GM23338 (cell line): ENCODE measurements at regions not wholly inside any gene's neighbourhood (a gene's known extent, or its start where the extent isn't known, plus 50 kb on each side); places are given as distances from the start of the nearest gene placed in this dataset.

Experiments
- ATAC-seq: fragments of 200-7000 bp; cut with Tn5 transposase; 3 replicates; pipeline ENCODE4 v1.9.1; 2020
- DNase-seq: peaks from one replicate; pipeline ENCODE4 v3.0.0-alpha.2; 2015; ENCODE audit warnings: low spot score
- H2AFZ ChIP-seq: fragments of 200-600 bp; sonication (generic); 2 replicates; pipeline ENCODE4 v1.8.0; 2016; ENCODE audit warnings: antibody characterized with exemption, mild to moderate bottlenecking, moderate library complexity
- H3F3A ChIP-seq: fragments of 200-600 bp; sonication (generic); replicated peaks from 2 replicates; pipeline ENCODE4 v1.8.0; 2017; ENCODE audit warnings: antibody characterized with exemption, mixed run types, low read depth
- H3K27ac ChIP-seq: fragments of 200-600 bp; sonication (generic); 2 replicates; pipeline ENCODE4 v1.6.1; 2016; ENCODE audit warnings: low read depth
- H3K27me3 ChIP-seq: fragments of 200-600 bp; sonication (generic); 2 replicates; pipeline ENCODE4 v1.8.0; 2016; ENCODE audit warnings: mild to moderate bottlenecking, mixed run types, moderate library complexity; ENCODE audit not compliant: insufficient read depth
- H3K36me3 ChIP-seq: fragments of 200-600 bp; sonication (generic); 2 replicates; pipeline ENCODE4 v1.8.0; 2016; ENCODE audit warnings: mild to moderate bottlenecking; ENCODE audit not compliant: insufficient read depth
- H3K4me1 ChIP-seq: fragments of 200-600 bp; sonication (generic); 2 replicates; pipeline ENCODE4 v1.8.0; 2016; ENCODE audit warnings: mild to moderate bottlenecking, moderate library complexity; ENCODE audit not compliant: insufficient read depth
- H3K4me2 ChIP-seq: fragments of 200-600 bp; sonication (generic); 2 replicates; pipeline ENCODE4 v1.7.1; 2017; ENCODE audit warnings: mixed run types
- H3K4me3 ChIP-seq: fragments of 200-600 bp; sonication (generic); 2 replicates; pipeline ENCODE4 v1.6.1; 2016; ENCODE audit warnings: mixed run types
- H3K79me2 ChIP-seq: fragments of 200-600 bp; sonication (generic); replicated peaks from 2 replicates; pipeline ENCODE4 v1.8.0; 2017; ENCODE audit warnings: mild to moderate bottlenecking; ENCODE audit not compliant: insufficient read depth
- H3K9me2 ChIP-seq: fragments of 200-600 bp; sonication (generic); 2 replicates; pipeline ENCODE4 v1.8.0; 2017; ENCODE audit not compliant: insufficient read depth
- H4K20me1 ChIP-seq: fragments of 200-600 bp; sonication (generic); replicated peaks from 2 replicates; pipeline ENCODE4 v1.8.0; 2017; ENCODE audit warnings: mild to moderate bottlenecking; ENCODE audit not compliant: insufficient read depth
- H3K27ac Mint-ChIP-seq: 2 replicates; pipeline ENCODE4 v1.8.0; 2020; ENCODE audit warnings: inconsistent platforms, mild to moderate bottlenecking, moderate library complexity, mixed read lengths
- H3K27me3 Mint-ChIP-seq: 3 replicates; pipeline ENCODE4 v1.8.0; 2022; ENCODE audit warnings: low read depth, mild to moderate bottlenecking, moderate library complexity, mixed read lengths, inconsistent platforms; ENCODE audit not compliant: insufficient read depth, poor library complexity
- H3K36me3 Mint-ChIP-seq: 3 replicates; pipeline ENCODE4 v1.8.0; 2021; ENCODE audit warnings: low read depth, mild to moderate bottlenecking, inconsistent platforms, moderate library complexity, mixed read lengths
- H3K4me1 Mint-ChIP-seq: 3 replicates; pipeline ENCODE4 v1.8.0; 2020; ENCODE audit warnings: mild to moderate bottlenecking, inconsistent platforms, mixed read lengths
- H3K4me3 Mint-ChIP-seq: 3 replicates; pipeline ENCODE4 v1.8.0; 2021; ENCODE audit warnings: moderate library complexity, mild to moderate bottlenecking, inconsistent platforms, mixed read lengths
- H3K9me3 Mint-ChIP-seq: 3 replicates; pipeline ENCODE4 v1.8.0; 2020; ENCODE audit warnings: moderate library complexity, mild to moderate bottlenecking, inconsistent platforms, mixed read lengths
- EZH2 ChIP-seq: fragments of 200-600 bp; sonication (generic); IDR thresholded peaks from one replicate; pipeline ENCODE4 v1.8.0; 2017; ENCODE audit warnings: antibody characterized with exemption, mild to moderate bottlenecking, low read depth; ENCODE audit not compliant: unreplicated experiment
- EZH2phosphoT487 ChIP-seq: fragments of 200-600 bp; sonication (generic); IDR thresholded peaks from one replicate; pipeline ENCODE4 v1.8.1; 2018; ENCODE audit warnings: antibody characterized with exemption; ENCODE audit not compliant: unreplicated experiment
- NANOG ChIP-seq: IDR thresholded peaks from 2 replicates; pipeline ENCODE4 v1.6.1; 2016; ENCODE audit warnings: antibody characterized with exemption, borderline replicate concordance
- STAT1 ChIP-seq: IDR thresholded peaks from one replicate; pipeline ENCODE4 v1.6.1; 2016; ENCODE audit warnings: antibody characterized with exemption; ENCODE audit not compliant: unreplicated experiment
- ZNF114 ChIP-seq: fragments of 250-450 bp; sonication (Bioruptor Pico); IDR thresholded peaks from 2 replicates; pipeline ENCODE4 v1.5.0; 2020; ENCODE audit warnings: mild to moderate bottlenecking, moderate library complexity
- ZNF331 ChIP-seq: fragments of 250-450 bp; sonication (Bioruptor Pico); IDR thresholded peaks from 2 replicates; pipeline ENCODE4 v1.5.0; 2020; ENCODE audit warnings: low read depth, mild to moderate bottlenecking, moderate library complexity
- ZNF462 ChIP-seq: fragments of 250-450 bp; sonication (Bioruptor Pico); IDR thresholded peaks from 2 replicates; pipeline ENCODE4 v1.5.0; 2020; ENCODE audit warnings: mild to moderate bottlenecking, moderate library complexity
- TF ChIP-seq, protein P1 (sequence below), 2 experiments: fragments of 200-600 bp in 1 of 2; sonication (generic) in 1 of 2; conservative IDR thresholded peaks; 2 replicates each; pipeline versions ENCODE4 v1.5.1 to v1.6.1; 2016 to 2017; ENCODE audit warnings: antibody characterized with exemption in 2 of 2, low read depth in 2 of 2, mild to moderate bottlenecking in 2 of 2, moderate library complexity in 1 of 2

DNA sequence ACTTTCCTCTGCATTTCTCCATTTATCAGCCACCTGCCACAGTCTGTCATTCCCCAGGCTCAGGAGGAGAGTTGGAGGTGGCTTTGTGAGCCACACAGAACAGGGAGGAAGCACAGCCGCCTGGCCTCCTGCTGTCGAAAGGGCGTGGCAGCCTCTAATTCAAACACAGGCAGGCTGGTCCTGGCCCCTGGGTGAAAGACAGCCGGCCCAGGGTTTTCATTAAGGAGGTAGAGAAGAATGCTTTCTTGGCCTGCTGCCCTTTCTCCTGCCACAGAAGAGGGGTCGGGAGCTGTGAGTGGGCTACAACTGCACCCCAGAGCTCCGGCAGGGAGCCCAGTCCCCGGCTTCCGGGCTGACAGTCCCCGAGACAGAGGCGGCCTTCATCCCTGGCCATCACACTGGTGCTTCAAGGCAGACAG lies 108.6 kb upstream of the FZD10 start (continued):
- TF ChIP-seq ZNF462 (CRISPR knock-in tag) (no peak), EZH2phosphoT487 (no peak)
- TF ChIP-seq, protein P1, sequence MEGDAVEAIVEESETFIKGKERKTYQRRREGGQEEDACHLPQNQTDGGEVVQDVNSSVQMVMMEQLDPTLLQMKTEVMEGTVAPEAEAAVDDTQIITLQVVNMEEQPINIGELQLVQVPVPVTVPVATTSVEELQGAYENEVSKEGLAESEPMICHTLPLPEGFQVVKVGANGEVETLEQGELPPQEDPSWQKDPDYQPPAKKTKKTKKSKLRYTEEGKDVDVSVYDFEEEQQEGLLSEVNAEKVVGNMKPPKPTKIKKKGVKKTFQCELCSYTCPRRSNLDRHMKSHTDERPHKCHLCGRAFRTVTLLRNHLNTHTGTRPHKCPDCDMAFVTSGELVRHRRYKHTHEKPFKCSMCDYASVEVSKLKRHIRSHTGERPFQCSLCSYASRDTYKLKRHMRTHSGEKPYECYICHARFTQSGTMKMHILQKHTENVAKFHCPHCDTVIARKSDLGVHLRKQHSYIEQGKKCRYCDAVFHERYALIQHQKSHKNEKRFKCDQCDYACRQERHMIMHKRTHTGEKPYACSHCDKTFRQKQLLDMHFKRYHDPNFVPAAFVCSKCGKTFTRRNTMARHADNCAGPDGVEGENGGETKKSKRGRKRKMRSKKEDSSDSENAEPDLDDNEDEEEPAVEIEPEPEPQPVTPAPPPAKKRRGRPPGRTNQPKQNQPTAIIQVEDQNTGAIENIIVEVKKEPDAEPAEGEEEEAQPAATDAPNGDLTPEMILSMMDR (conservative IDR thresholded peaks at IDR 0.05; ENCODE audit: low read depth in 2 of 2), result no peak

GRCh38 chr12:130054803-130055202 lies 107.5 kb upstream of the FZD10 start:
- H3K9me2 ChIP-seq, result no peaks in the 10 kb centered on the region
- no peak overlapping the region for H2AFZ ChIP-seq
- ATAC-seq, result no peak
- peaks cover 3% of the 10 kb centered on the region for H3K27me3 Mint-ChIP-seq
- peaks cover 4% of the 10 kb centered on the region; the same call in 1 of the 2 replicates for H3K27me3 ChIP-seq
- H3F3A ChIP-seq, result 0 out of 2 replicates have a peak, but pooled peaks cover 4% of the 10 kb centered on the region
- no peak overlapping the region for H3K4me2 ChIP-seq
- H3K27ac ChIP-seq, result no peak overlapping the region
- no peak for DNase-seq
- H3K9me3 Mint-ChIP-seq, result peaks cover 100% of the 10 kb centered on the region
- H3K4me3 ChIP-seq, result no peak overlapping the region
- H3K79me2 ChIP-seq, result no peaks in the 10 kb centered on the region
- no peaks in the 10 kb centered on the region for H4K20me1 ChIP-seq
- H3K36me3 ChIP-seq, result no peaks in the 10 kb centered on the region
- peaks cover 77% of the 10 kb centered on the region for H3K36me3 Mint-ChIP-seq
- H3K4me3 Mint-ChIP-seq, result no peak overlapping the region
- no peaks in the 10 kb centered on the region for H3K4me1 Mint-ChIP-seq
- no peak overlapping the region for H3K27ac Mint-ChIP-seq
- no peaks in the 10 kb centered on the region for H3K4me1 ChIP-seq
- TF ChIP-seq ZNF331, result no peak
- no peak for TF ChIP-seq ZNF114 (CRISPR knock-in tag)
- TF ChIP-seq NANOG, result no peak
- no peak for TF ChIP-seq ZNF462 (CRISPR knock-in tag)
- TF ChIP-seq STAT1, result no peak
- no peak for TF ChIP-seq EZH2
